ENCODE measurements at regions not wholly inside any gene's neighbourhood (a gene's known extent, or its start where the extent isn't known, plus 50 kb on each side); places are given as distances from the start of the nearest gene placed in this dataset.

GRCh38 chr2:15842758-15843666, 97.3 kb upstream of the MYCN start:
- Mint-ChIP-seq H3K36me3 (no peaks in the 10 kb centered on the region), H3K4me3 (no peak overlapping the region), H3K9me3 (no peaks in the 10 kb centered on the region), H3K27me3 (ENCODE audit: low read depth) (no peaks in the 10 kb centered on the region), H3K4me1 (peaks cover 10% of the 10 kb centered on the region; the same call in 1 of the 2 replicates), H3K27ac (no peak overlapping the region)
- ATAC-seq (peak; percentile 53; the same call in 1 of the 2 replicates), DNase-seq (ENCODE audit: low spot score) (no peak)
- TF ChIP-seq ESRRA (CRISPR knock-in tag; IDR thresholded peaks at IDR 0.05; ENCODE audit: borderline replicate concordance) (no peak), SP1 (CRISPR knock-in tag; conservative IDR thresholded peaks at IDR 0.05) (no peak), MAX (CRISPR knock-in tag; IDR thresholded peaks at IDR 0.05) (no peak), IRF2 (CRISPR knock-in tag; IDR thresholded peaks at IDR 0.05; ENCODE audit: borderline replicate concordance, low read depth) (no peak), STAT6 (CRISPR knock-in tag; conservative IDR thresholded peaks at IDR 0.05; ENCODE audit: low read depth) (no peak)
- POLR2A ChIA-PET = no interaction called here
- CTCF ChIA-PET = no interaction called here

GRCh38 chr2:15844211-15844801, 96.0 kb upstream of the MYCN start:
- Mint-ChIP-seq H3K4me1 (peaks cover 10% of the 10 kb centered on the region; the same call in 1 of the 2 replicates), H3K4me3 (no peak overlapping the region), H3K9me3 (peaks cover under 1% of the 10 kb centered on the region), H3K36me3 (no peaks in the 10 kb centered on the region), H3K27me3 (ENCODE audit: low read depth) (no peaks in the 10 kb centered on the region), H3K27ac (no peak overlapping the region)
- TF ChIP-seq ESRRA (CRISPR knock-in tag; IDR thresholded peaks at IDR 0.05; ENCODE audit: borderline replicate concordance) (no peak), SOX15 (CRISPR knock-in tag; IDR thresholded peaks at IDR 0.05) (no peak), AFF4 (CRISPR knock-in tag; IDR thresholded peaks at IDR 0.05; ENCODE audit: borderline replicate concordance) (no peak), HMGA2 (CRISPR knock-in tag; IDR thresholded peaks at IDR 0.05) (no peak), NFATC4 (CRISPR knock-in tag; IDR thresholded peaks at IDR 0.05) (no peak), ATF3 (CRISPR knock-in tag; conservative IDR thresholded peaks at IDR 0.05) (no peak), ERG (CRISPR knock-in tag; IDR thresholded peaks at IDR 0.05) (no peak), FOXP4 (CRISPR knock-in tag; IDR thresholded peaks at IDR 0.05) (no peak), GTF2I (CRISPR knock-in tag; conservative IDR thresholded peaks at IDR 0.05) (no peak)
- ATAC-seq = no peak
- ChIA-PET POLR2A (no interaction called here), CTCF (interaction anchor here (1.4 kb wide), 1 partner anchor 46 kb away, joined by 3 read pairs; no protein-coding TSS in a partner anchor)
- DNase-seq (ENCODE audit: low spot score) = no peak
